HG02642 (cell line): ENCODE measurements at regions not wholly inside any gene's neighbourhood (a gene's known extent, or its start where the extent isn't known, plus 50 kb on each side); places are given as distances from the start of the nearest gene placed in this dataset.
"Not testable (repeated sequence)": the region's sequence is repeated elsewhere in the genome, so short reads cannot be mapped to it uniquely, and the experiment has no call there.

Experiments used
- ATAC-seq: cut with Tn5 transposase; IDR thresholded peaks from one replicate; pipeline ENCODE4 v1.9.1; 2021; ENCODE audit warnings: mild to moderate bottlenecking; ENCODE audit not compliant: unreplicated experiment, poor library complexity

DNA sequence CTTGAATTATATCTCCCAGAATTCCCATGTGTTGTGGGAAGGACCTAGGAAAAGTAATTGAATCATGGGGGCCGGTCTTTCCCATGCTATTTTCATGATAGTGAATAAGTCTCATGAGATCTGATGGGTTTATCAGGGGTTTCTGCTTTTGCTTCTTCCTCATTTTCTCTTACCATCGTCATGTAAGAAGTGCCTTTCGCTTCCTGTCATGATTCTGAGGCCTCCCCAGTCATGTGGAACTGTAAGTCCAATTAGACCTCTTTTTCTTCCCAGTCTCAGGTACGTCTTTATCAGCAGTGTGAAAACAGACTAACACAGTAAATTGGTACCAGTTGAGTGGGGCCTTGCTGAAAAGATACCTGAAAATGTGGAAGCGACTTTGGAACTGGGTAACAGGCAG, 459.7 kb downstream of the REEP3 start:
- not testable (repeated sequence) for ATAC-seq

DNA sequence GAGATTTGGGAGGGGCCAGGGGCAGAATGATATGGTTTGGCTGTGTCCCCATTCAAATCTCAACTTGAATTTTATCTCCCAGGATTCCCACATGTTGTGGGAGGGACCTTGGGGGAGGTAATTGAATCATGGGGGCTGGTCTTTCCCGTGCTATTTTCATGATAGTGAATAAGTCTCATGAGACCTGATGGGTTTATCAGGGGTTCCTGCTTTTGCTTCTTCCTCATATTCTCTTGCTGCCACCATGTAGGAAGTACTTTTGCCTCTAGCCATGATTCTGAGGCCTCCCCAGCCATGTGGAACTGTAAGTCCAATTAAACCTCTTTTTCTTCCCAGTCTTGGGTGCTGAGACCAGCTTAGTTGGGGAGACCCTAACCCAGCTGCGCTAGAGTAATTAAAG, 462.9 kb downstream of the REEP3 start:
- not testable (repeated sequence) for ATAC-seq

GRCh38 chr10:63986536-63986935, 465.3 kb downstream of the REEP3 start:
- ATAC-seq, result no peak

DNA sequence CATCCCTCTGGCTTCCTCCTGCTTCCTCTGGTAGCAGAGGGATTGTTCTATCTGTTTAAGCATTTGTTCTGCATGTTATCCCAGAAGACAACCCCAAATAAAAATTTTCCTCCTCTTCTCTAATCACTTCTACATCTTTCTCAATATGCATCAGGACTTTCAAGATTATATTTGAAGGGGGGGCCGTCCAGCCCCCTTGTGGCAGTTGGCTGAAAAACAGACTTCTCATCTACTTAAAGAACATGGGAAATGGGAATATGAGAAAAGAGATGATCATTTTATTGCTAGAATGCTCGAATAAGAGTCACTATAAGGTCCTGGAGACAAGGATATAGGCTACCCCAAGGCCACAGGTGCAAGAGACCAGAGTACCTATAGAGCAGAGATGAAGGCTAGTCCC, 466.0 kb downstream of the REEP3 start:
- ATAC-seq, result no peak

DNA sequence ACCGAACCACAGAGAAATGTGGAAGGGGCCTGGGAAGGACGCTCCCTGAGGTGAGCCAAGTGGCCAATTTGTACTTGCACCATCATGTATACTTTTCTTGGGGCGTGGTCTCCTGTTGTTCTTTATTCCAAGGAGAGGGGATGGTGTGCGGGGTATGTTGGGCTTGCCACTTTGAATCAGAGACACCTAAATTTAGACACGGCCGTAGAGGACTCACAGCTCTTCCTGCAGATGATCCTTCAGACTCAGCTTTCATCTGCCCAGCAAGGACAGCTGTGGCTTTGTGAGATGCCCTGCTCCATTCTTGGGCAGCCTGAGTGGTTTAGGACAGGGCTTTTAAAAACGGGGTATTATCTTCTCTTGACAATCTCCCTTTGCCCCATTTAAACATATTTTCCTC, 473.2 kb downstream of the REEP3 start:
- no peak for ATAC-seq

DNA sequence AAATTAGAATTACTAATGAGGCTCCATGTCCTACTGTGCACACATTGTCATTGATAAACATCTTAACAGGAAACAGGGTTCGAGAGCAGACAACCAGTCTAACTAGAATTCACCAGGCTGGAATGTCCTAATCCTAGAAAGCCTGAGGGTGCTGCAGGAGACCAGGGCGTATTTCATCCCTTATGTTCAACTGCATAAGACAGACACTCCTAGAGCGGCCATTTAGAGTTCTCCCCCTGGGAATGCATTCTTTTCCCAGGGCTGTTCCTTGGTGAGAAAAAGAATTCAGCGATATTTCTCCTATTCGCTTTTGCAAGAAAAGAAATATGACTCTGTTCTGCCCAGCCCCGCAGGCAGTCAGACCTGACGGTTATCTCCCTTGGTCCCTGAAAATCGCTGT, 486.0 kb downstream of the REEP3 start:
- ATAC-seq, result no peak

GRCh38 chr10:64010711-64011110, 489.5 kb downstream of the REEP3 start:
- ATAC-seq, result no peak

GRCh38 chr10:64011912-64012714, 490.9 kb downstream of the REEP3 start:
- ATAC-seq, result no peak

DNA sequence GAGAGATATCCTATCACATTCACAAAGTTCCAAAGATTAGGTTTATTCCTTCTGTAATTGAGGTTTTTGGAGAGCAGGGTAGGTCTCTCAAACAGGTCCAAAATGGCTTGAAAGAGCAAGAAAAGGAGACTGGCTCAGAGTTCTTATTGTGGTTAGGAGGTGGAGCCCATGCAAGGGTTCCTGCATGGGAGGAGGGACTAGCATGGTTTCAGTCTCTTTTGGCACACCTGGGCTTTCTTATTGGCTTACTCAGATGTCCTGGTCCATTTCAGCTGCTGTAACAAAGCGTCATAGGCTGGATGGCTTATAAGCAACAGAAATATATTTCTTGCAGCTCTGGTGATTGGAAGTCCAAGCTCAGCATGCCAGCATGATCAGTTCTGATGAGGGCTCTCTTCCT, 493.1 kb downstream of the REEP3 start:
- ATAC-seq, result no peak

GRCh38 chr10:64023926-64024470, 502.8 kb downstream of the REEP3 start:
- no peak for ATAC-seq

- ATAC-seq, result no peak
Measured at GRCh38 chr10:64033711-64034110, 512.5 kb downstream of the REEP3 start.

- ATAC-seq, result no peak
Measured at GRCh38 chr10:64036321-64036930, 515.2 kb downstream of the REEP3 start.

GRCh38 chr10:64037071-64037661, 516.0 kb downstream of the REEP3 start:
- no peak for ATAC-seq

- no peak for ATAC-seq
Measured at GRCh38 chr10:64038107-64038506, 516.9 kb downstream of the REEP3 start.

GRCh38 chr10:64039198-64039597, 518.0 kb downstream of the REEP3 start:
- ATAC-seq, result peak; percentile 54

- ATAC-seq, result peak; percentile 16
Measured at GRCh38 chr10:64040781-64041180, 519.6 kb downstream of the REEP3 start.

DNA sequence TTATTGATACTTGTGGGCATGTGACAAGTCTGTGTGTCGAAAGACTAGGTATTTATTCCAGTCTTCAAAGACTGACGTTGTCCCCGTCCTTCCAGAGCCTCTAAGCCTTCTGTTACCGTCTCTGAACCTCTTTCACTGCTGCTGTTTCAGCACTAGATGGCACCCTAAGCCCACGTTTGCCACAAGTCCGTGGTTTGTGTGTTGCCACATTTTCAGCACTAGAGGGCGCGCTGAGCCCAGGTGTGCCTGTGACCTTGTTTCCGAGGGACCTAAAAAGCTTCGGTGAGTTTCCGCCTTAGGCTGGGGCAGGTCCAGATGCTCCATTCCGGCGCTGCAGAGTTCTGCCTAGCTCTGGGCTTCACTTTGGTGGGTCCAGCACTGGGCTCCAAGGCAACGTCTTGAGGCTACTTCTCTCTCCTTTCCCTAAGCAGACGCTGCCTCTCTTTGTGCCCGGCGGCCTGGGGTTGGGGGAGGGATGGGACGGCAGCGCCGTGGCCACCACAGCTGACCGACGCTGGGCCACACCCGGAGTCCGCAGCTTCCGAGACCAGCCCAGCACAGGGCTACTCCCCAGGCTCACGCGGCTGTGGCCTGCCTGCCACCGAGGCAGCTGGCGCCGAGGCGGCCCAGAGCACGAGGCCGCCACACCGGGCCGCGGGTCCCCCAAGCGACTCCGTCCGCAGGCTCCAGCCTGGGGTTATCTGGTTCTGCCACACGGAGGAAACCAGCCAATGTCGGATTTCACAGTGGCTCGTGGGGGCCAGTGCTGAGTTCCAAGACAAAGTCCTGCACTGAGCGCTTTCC, 520.2 kb downstream of the REEP3 start:
- ATAC-seq, result peak; percentile 91

GRCh38 chr10:64041989-64042490, 520.8 kb downstream of the REEP3 start:
- ATAC-seq, result no peak

DNA sequence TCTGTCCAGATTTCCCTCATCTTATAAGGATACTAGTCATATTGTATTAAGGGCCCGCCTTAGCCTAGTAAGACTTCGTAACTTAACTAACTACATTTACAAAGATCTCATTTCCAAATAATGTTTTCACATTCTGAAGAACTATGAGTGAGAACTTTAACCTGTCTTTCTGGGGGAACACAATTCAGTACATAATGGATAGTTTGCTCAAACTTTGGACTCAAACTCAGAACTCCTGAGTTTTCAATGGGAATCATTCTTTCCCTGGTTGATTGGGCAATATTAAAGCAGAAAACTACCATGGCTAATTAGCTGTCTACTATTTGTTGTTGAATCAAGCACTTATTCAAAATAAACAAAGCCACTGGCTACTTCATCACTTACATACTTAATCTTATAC, 522.9 kb downstream of the REEP3 start:
- ATAC-seq, result no peak

GRCh38 chr10:64044957-64045632, 523.9 kb downstream of the REEP3 start:
- not testable (repeated sequence) for ATAC-seq
